ENCODE measurements at regions not wholly inside any gene's neighbourhood (a gene's known extent, or its start where the extent isn't known, plus 50 kb on each side); places are given as distances from the start of the nearest gene placed in this dataset.
"Not testable (repeated sequence)": the region's sequence is repeated elsewhere in the genome, so short reads cannot be mapped to it uniquely, and the experiment has no call there.

- H3K9me3 ChIP-seq = peaks cover 0 to 6% (median 0%) of the 10 kb centered on the region in 3 donors
These were observed 136.8 kb downstream of the TYW3 start for GRCh38 chr1:74869702-74870101.

GRCh38 chr1:74877366-74877765, 144.4 kb downstream of the TYW3 start:
- H3K36me3 ChIP-seq (replicated peaks in 1 of 2; ENCODE audit: insufficient read depth in 1 of 2, low read depth in 2 of 2); H3K27ac ChIP-seq; H3K27me3 ChIP-seq; H3K4me3 ChIP-seq; ATAC-seq; intact Hi-C loops (cut with DNase I); DNase-seq; H3K9me3 ChIP-seq; H3K4me1 ChIP-seq: not testable (repeated sequence)
- WGBS, 2 donors = 70 to 94% methylated on average over 8 to 14 of the region's 14 CpGs

More at GRCh38 chr1:74869702-74870101, 136.8 kb downstream of the TYW3 start:
- no peak overlapping the region for H3K27ac ChIP-seq
- ATAC-seq = no peak
- no peak for DNase-seq
- H3K36me3 ChIP-seq (replicated peaks in 1 of 2; ENCODE audit: insufficient read depth in 1 of 2, low read depth in 2 of 2) = no peaks in the 10 kb centered on the region
- intact Hi-C loops (cut with DNase I) = no loop called here
- WGBS, 2 donors = 43 to 45% methylated on average over 1 of the region's 1 CpG
- no peak for TF ChIP-seq CTCF (IDR thresholded peaks at IDR 0.05)
- no peak for TF ChIP-seq POLR2A (IDR thresholded peaks at IDR 0.05)
- no peaks in the 10 kb centered on the region for H3K4me1 ChIP-seq
- H3K27me3 ChIP-seq = no peaks in the 10 kb centered on the region
- H3K4me3 ChIP-seq = no peak overlapping the region

GRCh38 chr1:74895411-74895810, 162.5 kb downstream of the TYW3 start:
- WGBS, 2 donors = 33 to 41% methylated on average over 3 of the region's 3 CpGs

GRCh38 chr1:74908131-74908530, 175.2 kb downstream of the TYW3 start:
- H3K27me3 ChIP-seq = no peaks in the 10 kb centered on the region
- ATAC-seq = no peak
- H3K9me3 ChIP-seq = no peaks in the 10 kb centered on the region
- no peak for DNase-seq
- intact Hi-C loops (cut with DNase I) = no loop called here
- H3K36me3 ChIP-seq (replicated peaks in 1 of 2; ENCODE audit: insufficient read depth in 1 of 2, low read depth in 2 of 2) = no peaks in the 10 kb centered on the region
- H3K4me3 ChIP-seq = no peak overlapping the region
- H3K27ac ChIP-seq = no peak overlapping the region
- H3K4me1 ChIP-seq = no peaks in the 10 kb centered on the region
- TF ChIP-seq CTCF (IDR thresholded peaks at IDR 0.05) = no peak
- TF ChIP-seq POLR2A (IDR thresholded peaks at IDR 0.05) = no peak

More at GRCh38 chr1:74895411-74895810, 162.5 kb downstream of the TYW3 start:
- no peaks in the 10 kb centered on the region for H3K9me3 ChIP-seq
- H3K27me3 ChIP-seq = no peaks in the 10 kb centered on the region
- no peaks in the 10 kb centered on the region for H3K36me3 ChIP-seq (replicated peaks in 1 of 2; ENCODE audit: insufficient read depth in 1 of 2, low read depth in 2 of 2)
- no peak overlapping the region for H3K27ac ChIP-seq
- no peak for TF ChIP-seq CTCF (IDR thresholded peaks at IDR 0.05)
- TF ChIP-seq POLR2A (IDR thresholded peaks at IDR 0.05) = no peak
- intact Hi-C loops (cut with DNase I) = no loop called here
- H3K4me3 ChIP-seq = no peak overlapping the region
- DNase-seq (no peak), ATAC-seq (no peak)
- H3K4me1 ChIP-seq = no peaks in the 10 kb centered on the region

- no peak for TF ChIP-seq CTCF (IDR thresholded peaks at IDR 0.05)
- TF ChIP-seq POLR2A (IDR thresholded peaks at IDR 0.05) = no peak
- ATAC-seq (no peak), DNase-seq (no peak)
- Histone ChIP-seq H3K27me3 (no peaks in the 10 kb centered on the region), H3K27ac (no peak overlapping the region), H3K4me1 (no peaks in the 10 kb centered on the region), H3K9me3 (no peaks in the 10 kb centered on the region), H3K4me3 (no peak overlapping the region), H3K36me3 (replicated peaks in 1 of 2; ENCODE audit: insufficient read depth in 1 of 2, low read depth in 2 of 2) (no peaks in the 10 kb centered on the region)
- intact Hi-C loops (cut with DNase I) = no loop called here
- 63 to 81% methylated on average over 1 of the region's 1 CpG for WGBS, 2 donors
These were observed 175.8 kb downstream of the TYW3 start for GRCh38 chr1:74908797-74909196.
